ENCODE measurements at regions not wholly inside any gene's neighbourhood (a gene's known extent, or its start where the extent isn't known, plus 50 kb on each side); places are given as distances from the start of the nearest gene placed in this dataset.

GRCh38 chr9:79512251-79512650 lies 59.5 kb upstream of the TLE4 start:
- dilution Hi-C loops (cut with MboI; ENCODE audit: extremely low pct_ligation_motif_present, low sequenced_read_pairs) = no loop called here
- Histone ChIP-seq H3K36me3 (ENCODE audit: control insufficient read depth in 2 of 2, extremely low read depth in 1 of 2, insufficient read depth in 2 of 2, low read length in 2 of 2) (no peaks in the 10 kb centered on the region), H3K79me2 (ENCODE audit: control insufficient read depth, insufficient read depth, low read length) (no peaks in the 10 kb centered on the region), H3K9ac (replicated peaks; ENCODE audit: extremely low read depth, insufficient read depth, low read length) (no peak overlapping the region), H3K4me2 (ENCODE audit: insufficient read depth, low read length) (no peak overlapping the region), H3K9me1 (replicated peaks; ENCODE audit: control insufficient read depth, extremely low read depth, insufficient read depth, low read length) (no peaks in the 10 kb centered on the region), H4K20me1 (replicated peaks; ENCODE audit: control insufficient read depth, extremely low read depth, insufficient read depth, low read length) (no peaks in the 10 kb centered on the region), H3K4me1 (ENCODE audit: control insufficient read depth, extremely low read depth, insufficient read depth, low read length) (no peaks in the 10 kb centered on the region), H2AFZ (ENCODE audit: low read depth, low read length) (no peak overlapping the region), H3K4me3 (replicated peaks in 1 of 3; ENCODE audit: insufficient read depth in 1 of 3, low read depth in 1 of 3, low read length in 3 of 3) (no peak overlapping the region), H3K27me3 (ENCODE audit: control insufficient read depth in 2 of 2, insufficient read depth in 2 of 2, low read length in 2 of 2) (no peaks in the 10 kb centered on the region), H3K27ac (ENCODE audit: insufficient read depth, low read depth, low read length) (no peak overlapping the region), H3K9me3 (replicated peaks; ENCODE audit: control insufficient read depth, insufficient read depth, low read length) (no peaks in the 10 kb centered on the region)
- DNase-seq (ENCODE audit: low read depth, low spot score) (no peak), FAIRE-seq (no peak)
- TF ChIP-seq POLR2A (IDR thresholded peaks at IDR 0.05; ENCODE audit: low read depth, low read length) (no peak), FOS (IDR thresholded peaks at IDR 0.05; ENCODE audit: borderline replicate concordance, insufficient read depth, low read length) (no peak), GATA2 (IDR thresholded peaks at IDR 0.05; ENCODE audit: insufficient read depth, insufficient read length, low read depth, low read length) (no peak), POLR2AphosphoS5 (IDR thresholded peaks at IDR 0.05; ENCODE audit: insufficient read depth, low read depth, low read length) (no peak), JUN (IDR thresholded peaks at IDR 0.05; ENCODE audit: borderline replicate concordance, insufficient read depth, insufficient read length, low read depth) (no peak), EZH2 (IDR thresholded peaks at IDR 0.05; ENCODE audit: borderline replicate concordance, low read depth, low read length, severe bottlenecking) (no peak)
- TF ChIP-seq, protein P1, sequence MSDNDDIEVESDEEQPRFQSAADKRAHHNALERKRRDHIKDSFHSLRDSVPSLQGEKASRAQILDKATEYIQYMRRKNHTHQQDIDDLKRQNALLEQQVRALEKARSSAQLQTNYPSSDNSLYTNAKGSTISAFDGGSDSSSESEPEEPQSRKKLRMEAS (IDR thresholded peaks at IDR 0.05; ENCODE audit: insufficient read depth, insufficient read length) = no peak
- BruUV-seq (replicated peaks) = no TSS peak
- ChIA-PET POLR2A (no interaction called here), CTCF (no interaction called here)
- intact Hi-C loops (cut with micrococcal nuclease) = no loop called here
